OCI-LY1 (cell line): ENCODE measurements at regions not wholly inside any gene's neighbourhood (a gene's known extent, or its start where the extent isn't known, plus 50 kb on each side); places are given as distances from the start of the nearest gene placed in this dataset.

ENCODE experiments used
- EZH2 ChIP-seq: fragments of 200-600 bp; sonication (generic), shearing (Covaris generic); IDR thresholded peaks from 2 replicates; pipeline ENCODE4 v1.8.0; 2017; ENCODE audit warnings: borderline replicate concordance, mixed run types, mild to moderate bottlenecking, antibody characterized with exemption, low read length, moderate library complexity, mixed read lengths
- TF ChIP-seq, protein P1 (sequence below): fragments of 200-600 bp; sonication (generic), shearing (Covaris generic); IDR thresholded peaks from 2 replicates; pipeline ENCODE4 v1.5.1; 2017; ENCODE audit warnings: mild to moderate bottlenecking, antibody characterized with exemption, low read length, moderate library complexity, mixed read lengths

DNA sequence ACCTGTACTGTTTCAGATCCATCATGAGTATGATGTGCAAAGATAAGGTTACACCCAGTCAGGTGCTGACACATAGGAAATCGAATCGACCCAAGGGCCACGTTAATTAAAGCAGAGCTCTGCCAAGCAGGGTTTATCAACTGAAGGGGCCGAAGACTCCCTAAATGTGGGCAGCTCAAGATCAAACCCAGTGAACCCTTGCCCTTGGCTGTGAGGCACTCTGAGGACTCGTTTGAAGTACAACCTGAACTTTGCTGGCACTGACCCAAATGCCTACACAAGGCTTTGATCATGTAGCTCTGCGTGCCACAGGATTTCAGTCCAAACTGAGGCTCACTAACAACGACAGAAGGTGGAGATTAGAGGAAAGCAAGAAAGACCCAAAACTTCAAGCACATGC lies 352.1 kb downstream of the MTX2 start:
- TF ChIP-seq, protein P1, sequence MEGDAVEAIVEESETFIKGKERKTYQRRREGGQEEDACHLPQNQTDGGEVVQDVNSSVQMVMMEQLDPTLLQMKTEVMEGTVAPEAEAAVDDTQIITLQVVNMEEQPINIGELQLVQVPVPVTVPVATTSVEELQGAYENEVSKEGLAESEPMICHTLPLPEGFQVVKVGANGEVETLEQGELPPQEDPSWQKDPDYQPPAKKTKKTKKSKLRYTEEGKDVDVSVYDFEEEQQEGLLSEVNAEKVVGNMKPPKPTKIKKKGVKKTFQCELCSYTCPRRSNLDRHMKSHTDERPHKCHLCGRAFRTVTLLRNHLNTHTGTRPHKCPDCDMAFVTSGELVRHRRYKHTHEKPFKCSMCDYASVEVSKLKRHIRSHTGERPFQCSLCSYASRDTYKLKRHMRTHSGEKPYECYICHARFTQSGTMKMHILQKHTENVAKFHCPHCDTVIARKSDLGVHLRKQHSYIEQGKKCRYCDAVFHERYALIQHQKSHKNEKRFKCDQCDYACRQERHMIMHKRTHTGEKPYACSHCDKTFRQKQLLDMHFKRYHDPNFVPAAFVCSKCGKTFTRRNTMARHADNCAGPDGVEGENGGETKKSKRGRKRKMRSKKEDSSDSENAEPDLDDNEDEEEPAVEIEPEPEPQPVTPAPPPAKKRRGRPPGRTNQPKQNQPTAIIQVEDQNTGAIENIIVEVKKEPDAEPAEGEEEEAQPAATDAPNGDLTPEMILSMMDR, result no peak
- no peak for TF ChIP-seq EZH2
